ENCODE measurements at regions not wholly inside any gene's neighbourhood (a gene's known extent, or its start where the extent isn't known, plus 50 kb on each side); places are given as distances from the start of the nearest gene placed in this dataset.

GRCh38 chr15:35771746-35772442 lies 225.9 kb upstream of the DPH6 start:
- DNase-seq (ENCODE audit: low read depth): no peak

GRCh38 chr15:35774653-35775052 lies 228.7 kb upstream of the DPH6 start:
- no peak for DNase-seq (ENCODE audit: low read depth)

GRCh38 chr15:35775471-35775870 lies 229.5 kb upstream of the DPH6 start:
- DNase-seq (ENCODE audit: low read depth): no peak

GRCh38 chr15:35777061-35777460 lies 231.1 kb upstream of the DPH6 start:
- no peak for DNase-seq (ENCODE audit: low read depth)

GRCh38 chr15:35783203-35783602 lies 237.2 kb upstream of the DPH6 start:
- DNase-seq (ENCODE audit: low read depth): no peak

- DNase-seq (ENCODE audit: low read depth): no peak
Observed at GRCh38 chr15:35784745-35785144, 238.8 kb upstream of the DPH6 start.

- no peak for DNase-seq (ENCODE audit: low read depth)
Observed at GRCh38 chr15:35810007-35810406, 264.0 kb upstream of the DPH6 start.

- no peak for DNase-seq (ENCODE audit: low read depth)
Observed at GRCh38 chr15:35813573-35813972, 267.6 kb upstream of the DPH6 start.

GRCh38 chr15:35818846-35819245 lies 272.9 kb upstream of the DPH6 start:
- DNase-seq (ENCODE audit: low read depth): no peak

GRCh38 chr15:35822153-35822552 lies 276.2 kb upstream of the DPH6 start:
- DNase-seq (ENCODE audit: low read depth): no peak

- DNase-seq (ENCODE audit: low read depth): no peak
Observed at GRCh38 chr15:35827141-35827540, 281.2 kb upstream of the DPH6 start.

- DNase-seq (ENCODE audit: low read depth): no peak
Observed at GRCh38 chr15:35827911-35828310, 281.9 kb upstream of the DPH6 start.

- no peak for DNase-seq (ENCODE audit: low read depth)
Observed at GRCh38 chr15:35833581-35833980, 287.6 kb upstream of the DPH6 start.

GRCh38 chr15:35834216-35834830 lies 288.4 kb upstream of the DPH6 start:
- DNase-seq (ENCODE audit: low read depth): no peak

GRCh38 chr15:35834866-35835265 lies 288.9 kb upstream of the DPH6 start:
- no peak for DNase-seq (ENCODE audit: low read depth)

GRCh38 chr15:35838424-35839111 lies 292.6 kb upstream of the DPH6 start:
- DNase-seq (ENCODE audit: low read depth): no peak

GRCh38 chr15:35842631-35843030 lies 296.7 kb upstream of the DPH6 start:
- no peak for DNase-seq (ENCODE audit: low read depth)

GRCh38 chr15:35843498-35843897 lies 297.5 kb upstream of the DPH6 start:
- no peak for DNase-seq (ENCODE audit: low read depth)

GRCh38 chr15:35850284-35850683 lies 304.3 kb upstream of the DPH6 start:
- no peak for DNase-seq (ENCODE audit: low read depth)

- DNase-seq (ENCODE audit: low read depth): no peak
Observed at GRCh38 chr15:35851491-35851890, 305.5 kb upstream of the DPH6 start.

- DNase-seq (ENCODE audit: low read depth): no peak
Observed at GRCh38 chr15:35852818-35853624, 307.1 kb upstream of the DPH6 start.

GRCh38 chr15:35854316-35854715 lies 308.4 kb upstream of the DPH6 start:
- no peak for DNase-seq (ENCODE audit: low read depth)
